ENCODE measurements at regions not wholly inside any gene's neighbourhood (a gene's known extent, or its start where the extent isn't known, plus 50 kb on each side); places are given as distances from the start of the nearest gene placed in this dataset.
"Not testable (repeated sequence)": the region's sequence is repeated elsewhere in the genome, so short reads cannot be mapped to it uniquely, and the experiment has no call there.

DNA sequence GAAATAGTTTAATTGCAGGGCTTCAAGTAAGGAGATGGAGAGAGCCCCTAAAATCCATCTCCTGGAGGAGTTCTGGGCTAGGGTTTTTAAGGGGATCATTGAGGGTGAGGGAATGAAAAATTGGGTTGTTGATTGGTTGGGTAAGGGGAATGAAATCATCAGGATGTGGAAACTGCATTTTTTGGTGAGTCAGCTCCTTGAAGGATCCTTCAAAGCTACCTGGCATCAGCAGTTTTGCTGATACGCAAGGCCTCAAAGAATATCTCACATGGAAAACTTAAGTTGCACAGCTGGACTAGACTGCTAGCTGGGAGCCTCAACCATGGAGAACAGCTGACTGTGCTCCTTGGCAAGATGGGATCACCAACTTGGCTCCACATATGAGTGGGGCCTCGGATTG is 136.7 kb downstream of the FGF10 start:
- DNase-seq (ENCODE audit: low spot score) = no peak

DNA sequence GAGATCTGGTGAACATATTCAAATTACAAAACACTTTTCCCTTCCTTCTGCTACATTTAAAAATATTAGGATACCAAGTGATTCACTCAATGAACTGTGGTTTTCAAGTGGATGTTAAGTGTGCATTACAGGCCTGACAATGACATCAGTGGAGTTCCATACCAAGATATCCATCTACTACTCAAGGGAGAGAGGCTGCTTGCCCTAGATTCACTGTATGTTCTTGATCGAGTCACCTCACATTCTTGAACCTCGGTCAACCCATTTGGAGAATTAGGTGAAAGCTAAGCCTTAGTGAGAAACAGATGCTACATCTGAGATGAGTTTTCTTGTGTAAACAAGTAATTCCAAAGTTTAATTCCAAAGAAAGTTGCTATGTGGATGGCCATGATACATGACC is 142.2 kb downstream of the FGF10 start:
- DNase-seq (ENCODE audit: low spot score) = no peak

DNA sequence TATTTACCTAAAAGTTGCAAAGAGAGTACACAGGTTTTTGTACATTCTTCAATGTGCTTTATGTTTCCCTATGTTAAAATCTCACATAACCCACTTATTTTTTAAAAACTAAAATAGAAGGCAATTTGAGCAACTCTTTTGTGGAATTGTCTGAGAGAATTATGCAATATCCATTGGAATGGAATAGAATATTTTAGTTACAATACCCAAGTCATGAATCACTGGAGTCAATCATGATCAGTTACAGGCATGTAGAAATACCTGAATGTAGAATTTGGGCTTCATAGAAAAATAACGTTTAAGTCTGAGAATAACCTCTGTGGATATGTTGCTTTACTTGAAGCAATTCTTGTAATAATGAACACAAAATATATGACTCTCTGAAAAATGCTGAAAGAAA is 143.3 kb downstream of the FGF10 start:
- no peak for DNase-seq (ENCODE audit: low spot score)

DNA sequence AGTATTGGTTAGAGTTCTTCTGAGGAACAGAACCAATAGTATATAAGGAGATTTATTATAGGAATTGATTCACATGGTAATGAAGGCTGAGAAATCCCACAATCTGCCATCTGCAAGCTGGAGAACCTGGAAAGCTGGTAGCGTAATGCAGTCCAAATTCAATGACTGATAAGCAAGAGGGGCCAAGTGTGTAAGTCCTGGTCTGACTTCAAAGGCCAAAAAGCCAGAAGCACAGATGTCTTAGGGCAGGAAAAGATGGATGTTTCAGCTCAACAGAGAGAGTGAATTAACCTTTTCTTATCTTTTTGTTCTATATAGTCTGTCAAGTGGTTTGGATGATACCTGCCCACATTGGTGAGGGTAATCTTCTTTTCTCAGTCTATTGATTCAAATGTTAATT is 146.4 kb downstream of the FGF10 start:
- no peak for DNase-seq (ENCODE audit: low spot score)

DNA sequence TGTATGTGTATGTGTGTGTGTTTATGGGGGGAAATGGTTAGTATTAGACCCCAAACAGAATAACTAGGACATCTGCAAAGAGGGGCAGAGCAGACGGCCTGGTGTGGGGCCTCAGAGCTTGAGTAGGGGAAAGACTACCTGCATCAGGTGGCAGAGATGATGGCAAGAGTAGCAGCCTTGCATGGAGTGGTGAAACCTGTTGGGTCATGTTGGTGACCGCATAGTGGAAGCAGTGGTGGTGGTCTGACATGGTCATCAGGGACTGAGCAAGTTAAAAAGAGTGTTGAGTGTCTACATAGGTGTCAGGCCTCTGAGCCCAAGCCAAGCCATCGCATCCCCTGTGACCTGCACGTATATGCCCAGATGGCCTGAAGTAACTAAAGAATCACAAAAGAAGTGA is 153.2 kb downstream of the FGF10 start:
- DNase-seq (ENCODE audit: low spot score) = no peak

DNA sequence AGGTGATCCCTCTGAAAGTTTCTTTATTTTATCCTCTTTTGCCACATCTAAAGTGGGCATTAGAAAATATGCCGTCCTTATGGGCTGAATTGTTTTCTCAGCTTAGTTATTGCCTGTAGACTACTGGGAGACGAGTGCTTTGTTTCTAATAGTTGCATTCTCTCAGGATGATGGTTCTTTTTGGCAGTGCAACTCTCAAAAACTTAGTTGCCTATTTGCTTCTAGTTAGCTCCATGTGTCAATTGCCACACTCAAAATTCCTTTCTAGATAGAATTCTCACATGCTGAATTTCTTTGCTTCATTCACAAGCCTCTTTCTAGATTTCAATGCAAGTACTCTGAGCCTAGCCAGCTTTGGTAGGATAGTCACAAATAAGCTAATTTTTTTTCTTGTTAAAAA is 155.5 kb downstream of the FGF10 start:
- no peak for DNase-seq (ENCODE audit: low spot score)

DNA sequence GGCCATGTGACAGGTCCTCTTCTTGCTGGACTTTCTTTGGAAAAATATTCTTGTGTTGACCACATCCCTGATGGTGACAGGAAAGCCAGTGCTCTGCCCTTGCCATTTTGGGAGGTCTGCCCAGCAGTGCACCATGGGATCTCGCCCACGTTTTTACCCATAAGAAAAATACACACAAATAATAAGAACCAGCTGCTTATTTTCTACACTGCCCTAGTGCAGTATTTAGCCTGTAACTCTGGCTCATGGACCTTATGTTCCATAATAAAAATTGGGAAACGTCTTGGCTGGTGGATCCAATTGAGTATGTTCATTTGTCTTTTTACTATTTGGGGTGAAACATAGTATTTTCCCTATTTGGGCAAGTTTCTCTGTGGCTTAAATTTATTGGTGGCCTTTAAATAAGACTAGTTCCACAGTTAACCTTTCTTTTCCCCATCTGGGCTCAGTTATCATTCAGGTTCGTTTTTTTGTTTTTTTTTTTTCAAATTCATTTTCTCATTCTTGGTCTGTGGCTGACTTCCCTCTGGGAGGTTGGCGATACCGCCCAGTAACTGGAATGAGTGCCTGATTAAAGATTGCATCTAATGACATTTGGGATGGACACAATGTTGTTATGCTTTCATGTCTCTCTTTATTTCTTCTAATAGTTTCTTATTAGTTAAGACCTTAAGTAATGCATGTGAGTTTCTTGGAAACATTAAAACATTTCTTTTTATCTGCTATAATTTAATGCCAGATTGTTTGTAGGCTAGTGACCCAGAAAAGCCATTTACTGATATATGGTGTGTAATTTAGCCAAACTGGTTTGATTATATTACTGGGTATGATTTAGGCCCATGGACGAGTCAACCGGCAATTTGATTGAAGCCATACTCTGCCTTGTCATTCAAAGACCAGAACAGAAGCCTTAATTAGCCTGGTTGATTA is 163.7 kb downstream of the FGF10 start:
- no peak for DNase-seq (ENCODE audit: low spot score)

DNA sequence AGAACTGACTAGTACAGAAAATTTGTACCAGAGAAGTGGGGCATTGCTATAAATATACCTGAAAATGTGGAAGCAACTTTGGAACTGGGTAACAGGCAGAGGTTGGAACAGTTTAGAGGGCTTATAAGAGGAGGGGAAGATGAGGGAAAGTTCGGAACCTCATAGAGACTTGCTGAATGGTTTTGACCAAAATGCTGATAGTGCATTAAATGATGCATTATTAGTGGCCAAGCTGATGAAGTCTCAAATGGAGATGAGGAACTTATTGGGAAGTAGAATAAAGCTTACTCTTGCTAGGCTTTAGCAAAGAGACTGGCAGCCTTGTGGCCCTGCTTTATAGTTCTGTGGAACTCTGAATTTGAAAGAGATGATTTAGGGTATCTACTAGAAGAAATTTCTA is 189.8 kb downstream of the FGF10 start:
- DNase-seq (ENCODE audit: low spot score) = no peak

DNA sequence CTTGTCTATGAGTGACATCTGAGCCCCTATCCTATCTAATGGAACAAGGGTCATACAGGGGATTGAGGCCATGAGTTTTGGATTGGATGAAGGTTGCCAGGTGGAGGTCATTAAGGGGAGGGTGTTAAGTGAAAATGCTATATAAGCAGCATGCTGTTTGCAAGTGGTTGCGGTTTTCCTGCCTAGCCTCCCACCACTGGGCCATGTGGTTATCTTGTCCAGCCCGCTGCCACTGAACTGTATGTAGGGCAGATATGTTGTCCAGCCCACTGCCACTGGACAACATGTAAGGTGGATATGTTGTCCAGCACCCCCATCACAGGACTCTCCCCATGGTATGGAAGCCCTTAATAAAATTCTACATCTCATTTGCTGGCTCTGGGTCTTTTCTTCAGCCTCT is 200.0 kb downstream of the FGF10 start:
- no peak for DNase-seq (ENCODE audit: low spot score)

DNA sequence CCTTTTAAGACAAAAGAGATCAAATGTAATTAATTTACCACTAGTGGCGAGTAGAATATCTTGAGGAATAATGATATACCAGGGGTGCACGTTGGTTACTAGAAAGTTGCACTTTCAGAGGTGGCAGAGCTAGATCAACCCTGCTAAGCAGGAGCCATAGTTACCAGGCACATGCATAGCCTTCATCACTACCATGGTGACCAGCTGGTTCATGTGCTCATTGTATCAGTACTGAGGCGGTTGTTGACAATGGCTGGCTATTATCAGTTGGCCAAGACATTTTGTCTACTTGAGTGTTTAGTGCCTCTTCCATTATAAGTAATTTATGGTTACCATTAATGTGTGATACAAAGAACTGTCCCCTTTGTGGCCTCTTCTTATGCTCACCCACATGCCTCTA is 201.2 kb downstream of the FGF10 start:
- DNase-seq (ENCODE audit: low spot score) = no peak

DNA sequence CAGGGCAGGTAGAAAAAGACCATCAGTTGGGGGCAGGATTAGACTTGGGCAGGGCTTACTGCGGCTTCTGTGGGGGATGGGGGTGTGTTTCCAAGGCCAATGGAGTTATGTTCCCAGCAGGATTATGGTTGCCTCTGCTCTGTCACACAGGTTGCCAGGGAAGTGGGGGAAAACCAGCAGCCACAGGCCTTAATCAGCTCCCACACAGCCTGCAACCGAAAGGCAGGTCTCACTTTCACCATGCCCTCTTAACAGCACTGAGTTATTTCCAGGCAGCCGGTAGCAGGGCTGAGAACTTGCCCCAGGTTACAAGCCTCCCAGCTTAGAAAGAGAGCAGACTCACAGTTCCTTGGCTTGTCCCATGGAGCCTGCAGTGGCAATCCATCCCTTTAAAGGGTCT is 205.5 kb downstream of the FGF10 start:
- no peak for DNase-seq (ENCODE audit: low spot score)

DNA sequence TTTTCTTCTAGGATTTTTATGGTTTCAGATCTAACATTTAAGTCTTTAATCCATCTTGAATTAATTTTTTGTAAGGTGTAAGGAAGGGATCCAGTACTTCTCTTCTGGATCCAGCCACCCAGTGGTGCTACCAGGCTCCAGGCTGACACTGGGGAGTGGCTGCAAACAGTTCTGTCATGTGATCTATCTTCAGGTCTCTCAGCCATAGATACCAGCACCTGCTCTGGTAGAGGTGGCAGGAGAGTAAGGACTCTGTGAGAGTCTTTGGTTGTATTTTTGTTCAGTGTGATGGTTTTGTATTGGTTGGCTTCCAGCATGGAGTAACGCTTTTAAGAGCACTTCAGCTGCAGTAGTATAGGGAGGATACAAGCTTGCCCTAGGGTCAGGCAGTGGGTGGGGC is 205.9 kb downstream of the FGF10 start:
- DNase-seq (ENCODE audit: low spot score) = no peak

DNA sequence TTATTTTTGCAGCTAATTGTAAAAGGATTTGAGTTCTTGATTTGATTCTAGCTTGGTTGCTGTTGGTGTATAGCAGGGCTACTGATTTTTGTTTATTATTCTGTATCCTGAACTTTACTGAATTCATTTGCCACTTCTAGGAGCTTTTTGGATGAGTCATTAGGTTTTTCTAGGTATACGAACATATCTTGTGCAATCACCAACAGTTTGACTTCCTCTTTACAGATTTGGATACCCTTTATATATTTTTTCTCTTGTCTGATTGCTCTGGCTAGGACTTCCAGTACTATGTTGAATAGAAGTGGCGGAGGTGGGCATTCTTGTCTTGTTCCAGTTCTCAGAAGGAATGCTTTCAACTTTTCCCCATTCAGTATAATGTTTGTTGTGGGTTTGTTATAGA is 210.8 kb downstream of the FGF10 start:
- no peak for DNase-seq (ENCODE audit: low spot score)

DNA sequence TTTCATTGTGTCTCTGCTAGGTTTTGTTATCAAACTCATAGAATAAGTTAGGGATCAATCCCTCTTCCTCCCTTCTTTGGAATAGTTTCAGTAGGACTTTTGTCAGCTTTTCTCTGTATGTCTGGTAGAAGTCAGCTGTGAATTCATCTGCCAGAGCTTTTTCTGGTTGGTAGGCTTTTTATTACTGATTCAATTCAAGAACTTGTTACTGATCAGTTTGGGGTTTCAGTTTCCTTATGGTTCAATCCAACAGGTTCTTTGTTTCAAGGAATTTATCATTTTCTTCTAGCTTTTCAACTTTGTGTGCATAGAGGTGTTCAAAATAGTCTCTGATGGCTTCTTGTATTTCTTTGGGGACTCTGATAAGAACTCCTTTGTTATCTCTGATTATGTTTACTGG is 221.7 kb downstream of the FGF10 start:
- no peak for DNase-seq (ENCODE audit: low spot score)

DNA sequence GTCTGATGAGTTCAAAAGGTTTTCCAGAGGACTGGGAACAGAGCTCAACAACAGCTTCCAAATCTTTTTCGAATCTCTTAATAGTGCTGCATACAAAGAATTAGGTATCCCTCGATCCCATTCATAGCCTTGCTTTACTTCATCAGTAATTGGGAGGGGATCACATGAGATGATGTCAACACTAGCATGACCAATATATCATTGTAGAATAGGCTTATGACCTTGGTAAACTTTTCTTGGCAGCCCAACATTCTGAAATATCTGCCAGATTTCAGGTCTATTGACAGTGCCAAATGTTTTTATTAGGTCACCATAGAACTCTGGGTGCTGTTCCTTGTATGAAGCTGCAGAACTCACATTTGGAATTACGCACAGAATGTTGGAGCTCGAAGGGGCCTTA is 228.9 kb downstream of the FGF10 start:
- DNase-seq (ENCODE audit: low spot score) = no peak

DNA sequence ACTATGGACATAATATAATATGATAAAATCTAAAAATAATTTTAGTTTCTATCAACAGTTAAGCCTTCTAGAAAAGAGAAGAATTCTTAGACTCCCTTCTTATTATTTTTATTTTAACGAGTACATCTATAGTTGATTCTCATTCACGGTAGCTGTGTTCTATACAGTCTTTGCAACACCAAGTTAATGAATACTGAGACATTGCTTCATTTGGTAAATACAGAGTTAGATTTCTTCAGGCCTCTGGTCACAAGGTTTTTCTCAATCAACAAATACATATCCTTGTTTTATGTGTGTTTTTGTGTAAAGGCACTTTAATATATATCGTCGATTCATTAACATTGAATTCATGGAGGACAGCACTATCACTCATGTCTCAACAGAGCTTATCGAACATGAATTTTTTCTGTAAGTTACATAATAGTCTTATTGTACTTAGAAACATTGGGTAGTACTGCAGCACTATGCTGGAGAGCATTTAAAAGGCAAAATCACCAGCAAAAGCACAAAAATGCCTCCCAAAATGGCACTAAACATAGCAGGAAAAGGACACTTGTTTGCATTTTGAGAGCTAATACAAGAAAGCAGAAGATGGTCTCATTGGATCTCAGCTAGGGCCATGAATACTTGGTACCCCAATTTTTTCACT is 239.0 kb downstream of the FGF10 start:
- no peak for DNase-seq (ENCODE audit: low spot score)

DNA sequence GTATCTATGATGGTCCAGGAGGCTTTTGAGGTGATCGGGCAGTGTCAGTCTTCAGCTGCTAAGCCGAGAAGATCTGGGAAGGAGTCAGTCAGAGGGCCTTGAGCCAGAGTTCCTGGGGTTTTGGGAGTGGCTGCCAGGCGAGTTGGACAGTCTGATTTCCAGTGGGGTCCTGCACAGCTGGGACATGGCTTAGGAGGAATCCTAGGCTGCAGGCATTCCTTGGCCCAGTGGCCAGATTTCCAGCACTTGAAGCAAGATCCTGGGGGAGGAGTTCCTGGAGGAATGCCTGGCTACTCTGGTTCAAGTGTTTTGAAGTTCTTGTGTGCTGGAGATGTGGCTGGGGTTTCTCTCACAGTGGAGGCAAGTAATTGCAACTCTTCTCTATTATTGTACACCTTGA is 271.3 kb downstream of the FGF10 start:
- not testable (repeated sequence) for DNase-seq (ENCODE audit: low spot score)

DNA sequence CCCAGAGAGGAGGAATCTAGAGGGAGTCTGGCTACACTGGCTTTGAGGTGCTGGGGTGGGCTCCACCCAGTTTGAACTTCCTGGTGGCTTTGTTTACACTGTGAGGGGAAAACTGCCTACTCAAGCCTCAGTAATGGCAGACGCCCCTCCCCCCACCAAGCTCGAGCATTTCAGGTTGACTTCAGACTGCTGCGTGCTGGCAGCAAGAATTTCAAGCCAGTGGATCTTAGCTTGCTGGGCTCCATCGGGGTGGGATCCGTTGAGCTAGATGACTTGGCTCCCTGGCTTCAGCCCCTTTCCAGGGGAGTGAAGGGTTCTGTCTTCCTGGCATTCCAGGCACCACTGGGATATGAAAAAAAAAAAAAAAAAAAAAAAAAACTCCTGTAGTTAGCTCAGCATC is 281.0 kb downstream of the FGF10 start:
- not testable (repeated sequence) for DNase-seq (ENCODE audit: low spot score)

DNA sequence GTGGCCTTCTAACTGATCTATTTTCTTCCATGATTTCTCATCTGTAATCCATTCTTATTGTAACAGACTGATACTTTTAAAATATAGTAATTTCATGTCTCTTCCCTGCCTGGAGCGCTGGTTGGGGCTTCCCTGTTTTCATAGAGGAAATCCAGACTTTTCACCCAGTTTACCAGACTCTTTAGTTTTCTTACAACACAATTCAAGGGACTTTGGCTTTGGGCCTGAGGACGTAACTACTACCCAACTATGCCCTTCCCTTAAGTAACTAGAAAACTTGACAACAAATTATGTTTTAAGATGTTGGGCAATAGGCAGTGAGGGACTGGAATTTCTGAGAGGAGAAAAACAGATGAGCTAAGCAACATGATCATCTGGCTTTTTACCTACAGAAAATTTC is 289.6 kb downstream of the FGF10 start:
- DNase-seq (ENCODE audit: low spot score) = no peak

DNA sequence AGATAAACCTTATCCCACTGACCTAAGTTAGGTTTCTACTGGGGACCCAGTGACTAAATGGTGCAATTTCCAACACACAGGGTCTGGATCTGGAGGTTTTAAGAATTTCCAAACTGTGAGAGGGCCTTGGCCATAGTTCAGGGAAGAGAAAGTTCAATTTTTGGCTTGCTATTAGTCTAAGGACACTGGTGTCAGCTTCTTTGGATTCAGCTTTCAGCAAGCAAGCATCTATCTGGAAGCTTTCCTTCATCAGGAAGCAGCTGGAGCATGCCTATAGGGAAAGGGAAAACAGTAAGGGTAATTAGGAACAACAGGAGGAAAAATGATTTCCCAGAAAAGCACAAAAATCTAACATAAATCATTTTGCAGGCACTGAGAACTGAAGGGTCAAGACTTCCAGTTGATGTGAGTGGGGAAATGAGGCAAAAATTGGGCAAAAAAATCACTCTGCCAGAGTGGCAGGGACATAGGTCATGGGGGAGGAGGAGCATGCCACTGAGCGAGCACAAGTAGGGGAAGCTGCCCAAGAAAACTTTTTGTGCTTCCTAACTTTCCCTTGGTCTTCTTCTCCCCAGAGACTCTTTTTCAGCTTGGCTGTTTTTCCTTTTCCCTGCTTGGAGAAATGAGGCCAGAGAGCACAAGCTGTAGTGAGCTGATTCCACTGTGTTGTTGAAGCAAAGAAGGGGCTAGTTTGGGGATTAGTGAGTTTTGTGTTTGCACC is 299.6 kb downstream of the FGF10 start:
- no peak for DNase-seq (ENCODE audit: low spot score)

DNA sequence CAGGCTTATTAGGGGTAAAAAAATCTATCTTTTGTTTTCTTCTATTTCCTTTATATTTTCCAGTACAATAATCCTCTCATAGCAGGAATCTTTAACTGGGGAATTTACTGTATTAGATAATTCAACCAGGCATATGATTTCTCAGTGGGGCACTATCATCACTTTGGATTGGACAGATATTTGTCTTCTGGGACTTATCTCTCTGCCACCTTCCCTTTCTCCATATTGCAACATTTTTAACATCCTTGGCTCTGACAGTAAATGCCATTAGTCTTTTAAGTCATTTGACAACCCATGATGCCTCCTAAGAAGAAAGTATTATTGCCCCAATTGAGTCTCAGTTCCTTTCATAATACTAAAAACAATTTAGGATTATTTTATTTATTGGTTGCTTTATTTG is 304.1 kb downstream of the FGF10 start:
- no peak for DNase-seq (ENCODE audit: low spot score)

DNA sequence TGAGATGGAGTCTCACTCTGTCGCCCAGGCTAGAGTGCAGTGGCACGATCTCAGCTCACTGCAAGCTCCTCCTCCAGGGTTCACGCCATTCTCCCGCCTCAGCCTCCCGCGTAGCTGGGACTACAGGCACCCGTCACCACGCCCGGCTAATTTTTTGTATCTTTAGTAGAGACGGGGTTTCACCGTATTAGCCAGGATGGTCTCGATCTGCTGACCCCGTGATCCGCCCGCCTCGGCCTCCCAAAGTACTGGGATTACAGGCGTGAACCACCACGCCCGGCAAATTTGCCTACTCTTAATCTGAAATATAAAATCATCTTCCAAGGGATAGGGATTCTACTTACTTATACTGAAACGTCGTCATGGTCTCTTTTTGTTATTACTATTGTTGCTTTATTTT is 314.7 kb downstream of the FGF10 start:
- not testable (repeated sequence) for DNase-seq (ENCODE audit: low spot score)

DNA sequence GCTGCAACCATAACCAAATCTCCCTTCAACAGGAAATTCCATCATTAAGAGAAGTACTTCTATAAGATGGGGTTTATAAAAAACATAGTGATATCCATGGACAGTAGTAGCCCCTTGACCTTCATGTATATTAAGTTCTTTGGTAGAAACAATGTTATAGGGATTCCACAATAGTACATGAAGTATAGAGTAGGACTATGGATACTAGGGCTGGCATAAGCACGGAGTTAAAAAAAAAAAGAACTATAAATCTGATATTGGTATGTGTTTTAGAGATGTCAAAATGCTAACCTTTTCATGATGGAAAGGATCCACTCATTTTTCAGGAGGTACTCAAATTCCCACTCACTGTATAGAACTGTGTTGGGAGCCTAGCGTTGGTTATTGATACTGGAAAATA is 337.6 kb downstream of the FGF10 start:
- DNase-seq (ENCODE audit: low spot score) = no peak

Data from HuH-7 (cell line).